HepG2 (cell line): ENCODE measurements at regions not wholly inside any gene's neighbourhood (a gene's known extent, or its start where the extent isn't known, plus 50 kb on each side); places are given as distances from the start of the nearest gene placed in this dataset.

ENCODE experiments used
- ETV5 ChIP-seq: IDR thresholded peaks from 2 replicates; pipeline ENCODE4 v1.6.1; 2018; ENCODE audit warnings: missing biosample characterization, missing genetic modification reagents, inconsistent platforms, borderline replicate concordance
- HIC2 ChIP-seq: sonication (generic); formaldehyde crosslinking; IDR thresholded peaks from 2 replicates; pipeline ENCODE4 v1.9.0; 2022; ENCODE audit warnings: low read depth, missing genetic modification reagents
- HNF1A ChIP-seq, 2 experiments: sonication (generic) in 1 of 2; formaldehyde crosslinking in 1 of 2; IDR thresholded peaks; 2 replicates each; pipeline versions ENCODE4 v1.4.0 to v1.6.1; 2016 to 2020; ENCODE audit warnings: borderline replicate concordance in 1 of 2, low read depth in 1 of 2, mild to moderate bottlenecking in 1 of 2, missing genetic modification reagents in 1 of 2
- KDM3A ChIP-seq: IDR thresholded peaks from 2 replicates; pipeline ENCODE4 v1.6.1; 2018; ENCODE audit warnings: low read depth, missing compliant biosample characterization
- MXD1 ChIP-seq: sonication (generic); formaldehyde crosslinking; IDR thresholded peaks from 2 replicates; pipeline ENCODE4 v1.4.0; 2020; ENCODE audit warnings: mild to moderate bottlenecking, missing genetic modification reagents
- PLRG1 ChIP-seq: fragments of 450-650 bp; conservative IDR thresholded peaks from 2 replicates; pipeline ENCODE4 v1.6.1; 2016
- SOX6 ChIP-seq, 2 experiments: fragments of 450-650 bp in 1 of 2; sonication (generic) in 1 of 2; formaldehyde crosslinking in 1 of 2; IDR thresholded peaks; 2 replicates each; pipeline versions ENCODE4 v1.4.0 to v1.6.1; 2017 to 2020; ENCODE audit warnings: antibody characterized with exemption in 1 of 2, mild to moderate bottlenecking in 1 of 2, missing genetic modification reagents in 1 of 2
- ZNF329 ChIP-seq: sonication (generic); formaldehyde crosslinking; IDR thresholded peaks from 2 replicates; pipeline ENCODE4 v1.9.0; 2021; ENCODE audit warnings: low read depth, mild to moderate bottlenecking, missing genetic modification reagents
- ZNF343 ChIP-seq: sonication (generic); formaldehyde crosslinking; IDR thresholded peaks from 2 replicates; pipeline ENCODE4 v1.4.0; 2020; ENCODE audit warnings: mild to moderate bottlenecking, missing genetic modification reagents
- ZNF879 ChIP-seq: sonication (generic); formaldehyde crosslinking; IDR thresholded peaks from 2 replicates; pipeline ENCODE4 v1.8.1; 2023; ENCODE audit warnings: missing genetic modification reagents

GRCh38 chr10:117797296-117797695 is 249.4 kb downstream of the RAB11FIP2 start (continued):
- no peak for TF ChIP-seq HNF1A (IDR thresholded peaks at IDR 0.05; ENCODE audit: low read depth)
- TF ChIP-seq HNF1A (CRISPR knock-in tag; IDR thresholded peaks at IDR 0.05; ENCODE audit: borderline replicate concordance), result no peak
- TF ChIP-seq PLRG1, result no peak
- no peak for TF ChIP-seq SOX6 (IDR thresholded peaks at IDR 0.05)
- no peak for TF ChIP-seq SOX6 (CRISPR knock-in tag; IDR thresholded peaks at IDR 0.05)
- no peak for TF ChIP-seq ZNF879
- no peak for TF ChIP-seq KDM3A (CRISPR knock-in tag)
- no peak for TF ChIP-seq ZNF343
- TF ChIP-seq MXD1 (CRISPR knock-in tag), result no peak
- no peak for TF ChIP-seq ETV5 (CRISPR knock-in tag)
- no peak for TF ChIP-seq HIC2
- TF ChIP-seq ZNF329 (CRISPR knock-in tag), result no peak
